HG02884 (cell line): ENCODE measurements at regions not wholly inside any gene's neighbourhood (a gene's known extent, or its start where the extent isn't known, plus 50 kb on each side); places are given as distances from the start of the nearest gene placed in this dataset.
"Not testable (repeated sequence)": the region's sequence is repeated elsewhere in the genome, so short reads cannot be mapped to it uniquely, and the experiment has no call there.

Experiments used
- ATAC-seq: cut with Tn5 transposase; IDR thresholded peaks from one replicate; pipeline ENCODE4 v1.9.1; 2021; ENCODE audit warnings: mild to moderate bottlenecking, moderate library complexity; ENCODE audit not compliant: unreplicated experiment

GRCh38 chr2:15750822-15751329 lies 159.2 kb downstream of the DDX1 start:
- ATAC-seq = no peak

GRCh38 chr2:15751477-15751876 lies 159.8 kb downstream of the DDX1 start:
- ATAC-seq = no peak

GRCh38 chr2:15752552-15753232 lies 161.0 kb downstream of the DDX1 start:
- no peak for ATAC-seq

- no peak for ATAC-seq
Observed at GRCh38 chr2:15753233-15753798, 161.6 kb downstream of the DDX1 start.

GRCh38 chr2:15753811-15754702 lies 162.4 kb downstream of the DDX1 start:
- ATAC-seq = no peak

- ATAC-seq = no peak
Observed at GRCh38 chr2:15754703-15755099, 163.0 kb downstream of the DDX1 start.

GRCh38 chr2:15755528-15755927 lies 163.9 kb downstream of the DDX1 start:
- ATAC-seq = no peak

- no peak for ATAC-seq
Observed at GRCh38 chr2:15756011-15756550, 164.4 kb downstream of the DDX1 start.

- ATAC-seq = no peak
Observed at GRCh38 chr2:15756882-15757819, 165.5 kb downstream of the DDX1 start.

GRCh38 chr2:15757820-15758586 lies 166.3 kb downstream of the DDX1 start:
- ATAC-seq = no peak

- ATAC-seq = no peak
Observed at GRCh38 chr2:15758848-15759247, 167.2 kb downstream of the DDX1 start.

- ATAC-seq = no peak
Observed at GRCh38 chr2:15759385-15759784, 167.7 kb downstream of the DDX1 start.

GRCh38 chr2:15759791-15760190 lies 168.1 kb downstream of the DDX1 start:
- not testable (repeated sequence) for ATAC-seq

GRCh38 chr2:15760232-15760910 lies 168.7 kb downstream of the DDX1 start:
- no peak for ATAC-seq

GRCh38 chr2:15761056-15761455 lies 169.4 kb downstream of the DDX1 start:
- ATAC-seq = no peak

GRCh38 chr2:15761910-15762309 lies 170.2 kb downstream of the DDX1 start:
- no peak for ATAC-seq

- no peak for ATAC-seq
Observed at GRCh38 chr2:15762449-15762848, 170.8 kb downstream of the DDX1 start.

GRCh38 chr2:15763106-15763821 lies 171.6 kb downstream of the DDX1 start:
- ATAC-seq = no peak
